Neuronal stem cell (in vitro differentiated cells): ENCODE measurements at regions not wholly inside any gene's neighbourhood (a gene's known extent, or its start where the extent isn't known, plus 50 kb on each side); places are given as distances from the start of the nearest gene placed in this dataset.

Experiments used
- DNase-seq: peaks from one replicate; pipeline ENCODE4 v3.0.0-alpha.2; 2013; ENCODE audit warnings: low spot score
- H2AFZ ChIP-seq: one replicate; pipeline ENCODE4 v1.6.1; 2013; ENCODE audit warnings: mild to moderate bottlenecking, low read length, inconsistent platforms
- H2AK5ac ChIP-seq: 2 replicates; pipeline ENCODE4 v1.6.1; 2013; ENCODE audit warnings: low read depth, mild to moderate bottlenecking, inconsistent platforms, low read length, moderate library complexity, mixed read lengths
- H2BK120ac ChIP-seq: 2 replicates; pipeline ENCODE4 v1.6.1; 2013; ENCODE audit warnings: low read depth, mild to moderate bottlenecking, inconsistent platforms, low read length, moderate library complexity, mixed read lengths
- H2BK12ac ChIP-seq: one replicate; pipeline ENCODE4 v1.6.1; 2013; ENCODE audit warnings: low read length, inconsistent platforms
- H2BK15ac ChIP-seq: 2 replicates; pipeline ENCODE4 v1.6.1; 2013; ENCODE audit warnings: mild to moderate bottlenecking, low read length, inconsistent platforms, mixed read lengths
- H2BK5ac ChIP-seq: one replicate; pipeline ENCODE4 v1.6.1; 2013; ENCODE audit warnings: inconsistent platforms, mild to moderate bottlenecking, low read length, moderate library complexity
- H3K14ac ChIP-seq: one replicate; pipeline ENCODE4 v1.6.1; 2013; ENCODE audit warnings: low read length, inconsistent platforms
- H3K18ac ChIP-seq: 2 replicates; pipeline ENCODE4 v1.6.1; 2013; ENCODE audit warnings: low read length, inconsistent platforms
- H3K23ac ChIP-seq: 2 replicates; pipeline ENCODE4 v1.6.1; 2013; ENCODE audit warnings: low read depth, mild to moderate bottlenecking, mixed read lengths, low read length, inconsistent platforms; ENCODE audit not compliant: poor library complexity
- H3K27ac ChIP-seq: replicated peaks from 3 replicates; pipeline ENCODE4 v1.5.1; 2013; ENCODE audit warnings: low read length, inconsistent platforms
- H3K27me3 ChIP-seq, 3 experiments: 2 replicates each; pipeline ENCODE4 v1.6.1; 2013; ENCODE audit warnings: low read length in 3 of 3, mild to moderate bottlenecking in 2 of 3, inconsistent platforms in 1 of 3, low read depth in 1 of 3, mixed read lengths in 1 of 3, moderate library complexity in 1 of 3; ENCODE audit not compliant: control insufficient read depth in 3 of 3, insufficient read depth in 3 of 3
- H3K36me3 ChIP-seq, 2 donors: replicated peaks in 1 of 2; 2 replicates each; pipeline ENCODE4 v1.6.1; 2013; ENCODE audit warnings: low read length in 2 of 2; ENCODE audit not compliant: control insufficient read depth in 2 of 2, insufficient read depth in 2 of 2
- H3K4ac ChIP-seq: 2 replicates; pipeline ENCODE4 v1.6.1; 2013; ENCODE audit warnings: inconsistent platforms, mild to moderate bottlenecking, low read length, moderate library complexity
- H3K4me1 ChIP-seq, 2 donors: 1 replicate in 1 of 2; 2 replicates in 1 of 2; pipeline ENCODE4 v1.6.1; 2013; ENCODE audit warnings: low read length in 2 of 2, low read depth in 1 of 2; ENCODE audit not compliant: control insufficient read depth in 2 of 2, insufficient read depth in 1 of 2
- H3K4me2 ChIP-seq: one replicate; pipeline ENCODE4 v1.6.1; 2013; ENCODE audit warnings: mild to moderate bottlenecking, low read length, inconsistent platforms; ENCODE audit not compliant: insufficient read depth, poor library complexity, severe bottlenecking
- H3K4me3 ChIP-seq, 2 donors: 2 replicates each; pipeline ENCODE4 v1.5.1; 2013; ENCODE audit warnings: low read length in 2 of 2, mild to moderate bottlenecking in 2 of 2, inconsistent platforms in 1 of 2, moderate library complexity in 1 of 2
- H3K79me1 ChIP-seq: one replicate; pipeline ENCODE4 v1.6.1; 2013; ENCODE audit warnings: low read depth, mild to moderate bottlenecking, inconsistent platforms, low read length, moderate library complexity
- H3K9ac ChIP-seq: one replicate; pipeline ENCODE4 v1.6.1; 2013; ENCODE audit warnings: mild to moderate bottlenecking, low read depth, low read length, inconsistent platforms; ENCODE audit not compliant: poor library complexity
- H3K9me3 ChIP-seq, 2 donors: replicated peaks in 1 of 2; 2 replicates each; pipeline versions ENCODE3 to v1.6.1; 2013; ENCODE audit warnings: low read length in 2 of 2, mild to moderate bottlenecking in 2 of 2, inconsistent platforms in 1 of 2, low read depth in 1 of 2, mixed read lengths in 1 of 2, moderate library complexity in 1 of 2; ENCODE audit not compliant: control insufficient read depth in 2 of 2, insufficient read depth in 1 of 2
- H4K8ac ChIP-seq: one replicate; pipeline ENCODE4 v1.6.1; 2013; ENCODE audit warnings: low read depth, mild to moderate bottlenecking, inconsistent platforms, low read length, moderate library complexity
- H4K91ac ChIP-seq: one replicate; pipeline ENCODE4 v1.6.1; 2013; ENCODE audit warnings: low read length, low read depth, mild to moderate bottlenecking, inconsistent platforms; ENCODE audit not compliant: poor library complexity
- WGBS, 2 donors: extraction: QIAGEN DNeasy Blood & Tissue Kit; methylation state at CpG; one replicate each; pipeline ENCODE4 v1.1.7; 2013; ENCODE audit warnings: missing lambda C conversion rate in 2 of 2, mixed read lengths in 1 of 2; ENCODE audit not compliant: insufficient read length in 2 of 2, insufficient replicate concordance in 1 of 2; ENCODE audit errors: extremely low coverage in 2 of 2; 5-methylcytosine and 5-hydroxymethylcytosine counted together

DNA sequence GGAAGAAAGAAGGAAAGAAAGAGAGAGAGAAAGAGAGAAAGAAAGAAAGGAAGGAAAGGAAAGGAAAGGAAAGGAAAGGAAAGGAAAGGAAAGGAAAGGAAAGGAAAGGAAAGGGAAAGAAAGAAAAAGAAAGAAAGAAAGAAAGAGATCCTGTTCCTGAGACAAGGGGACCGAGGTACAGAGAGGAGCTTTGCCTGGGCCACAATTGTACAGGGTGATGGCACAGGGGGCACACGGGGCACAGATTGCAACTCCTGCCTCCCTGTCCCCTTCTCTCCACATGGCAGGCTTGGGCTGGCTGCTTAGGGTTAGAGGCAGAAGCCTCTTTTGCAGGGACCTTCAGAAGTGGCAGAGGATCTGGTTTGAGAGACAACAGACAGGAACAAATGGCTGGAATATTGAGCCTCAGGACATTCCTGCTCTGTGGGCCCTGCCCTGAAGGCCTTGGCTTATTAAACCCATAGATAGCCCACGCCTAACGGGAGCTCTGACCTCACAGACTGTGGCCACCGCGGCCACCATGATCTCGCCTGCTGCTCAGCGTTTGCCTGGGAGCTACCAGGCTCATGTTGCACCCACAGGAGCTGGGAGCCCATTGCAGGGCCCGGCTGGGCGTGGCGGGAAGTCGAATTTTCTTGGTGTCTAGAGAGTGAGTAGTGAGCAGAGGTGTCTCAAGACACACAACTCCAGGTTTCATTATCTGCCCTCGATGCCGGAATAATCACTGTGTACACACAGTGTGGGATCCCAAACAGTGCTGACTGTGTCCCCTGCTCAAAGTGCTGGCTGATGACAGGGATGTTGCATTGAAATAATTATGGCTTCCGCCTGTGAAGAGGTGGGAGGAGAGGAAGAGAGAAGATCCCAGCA lies 147.9 kb upstream of the NCOR2 start:
- Histone ChIP-seq H2BK15ac (peak overlapping the region; percentile 76), H2AK5ac (no peak overlapping the region), H3K27ac (no peak overlapping the region), H3K9ac (no peak overlapping the region), H4K8ac (no peak overlapping the region), H3K18ac (peak overlapping the region; percentile 22), H3K4me2 (no peak overlapping the region), H3K23ac (no peak overlapping the region), H3K27me3 (peaks cover 0 to 14% (median 0%) of the 10 kb centered on the region in 3 experiments), H4K91ac (no peak overlapping the region), H3K4ac (no peak overlapping the region), H2BK12ac (peak overlapping the region; percentile 4), H2BK120ac (no peak overlapping the region), H3K9me3 (no peaks in the 10 kb centered on the region), H3K4me3 (no peak overlapping the region), H3K4me1 (peaks cover 21 to 25% of the 10 kb centered on the region in 2 donors), H2BK5ac (no peak overlapping the region), H2AFZ (peak overlapping the region; percentile 10), H3K36me3 (no peaks in the 10 kb centered on the region), H3K14ac (no peak overlapping the region), H3K79me1 (no peaks in the 10 kb centered on the region)
- WGBS, 2 donors, result no CpG with 5 or more reads among the region's 15 CpGs
- no peak for DNase-seq

DNA sequence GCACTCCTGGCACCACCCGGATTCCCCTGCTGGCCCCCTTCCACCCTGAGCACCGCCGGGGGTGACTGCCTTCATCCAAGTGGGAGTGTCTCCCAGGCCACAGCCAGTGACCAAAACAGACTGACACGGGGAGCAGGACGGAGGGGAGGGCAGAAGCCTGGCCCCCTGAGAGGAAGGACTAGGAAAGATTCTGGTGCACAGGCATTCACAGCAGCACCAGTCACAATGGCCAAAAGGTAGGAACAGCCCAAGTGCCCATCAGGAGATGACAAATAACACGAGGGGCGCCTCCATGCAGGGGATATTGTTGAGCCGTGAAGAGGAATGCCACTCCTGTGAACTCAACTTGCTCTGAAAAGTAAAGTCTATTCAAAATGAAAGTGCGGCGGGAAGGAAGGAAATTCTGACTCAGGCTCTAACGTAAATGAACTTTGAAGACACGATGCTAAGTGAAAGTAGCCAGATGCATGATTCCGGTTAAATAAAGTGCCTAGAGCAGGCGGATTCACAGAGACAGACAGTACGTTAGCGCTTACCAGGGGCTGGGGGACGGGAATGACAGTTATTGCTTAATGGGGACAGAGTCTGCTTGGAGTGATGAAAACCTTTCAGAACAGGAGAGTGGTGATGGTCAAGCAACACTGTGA lies 146.1 kb upstream of the NCOR2 start:
- H3K14ac ChIP-seq, result peak overlapping the region; percentile 0
- peaks cover 20 to 21% of the 10 kb centered on the region in 2 donors for H3K4me1 ChIP-seq
- no peaks in the 10 kb centered on the region for H3K36me3 ChIP-seq
- no peak overlapping the region for H3K4me2 ChIP-seq
- H2AFZ ChIP-seq, result peak overlapping the region; percentile 77
- no peak overlapping the region for H4K91ac ChIP-seq
- H3K27me3 ChIP-seq, result peaks cover 0 to 12% (median 0%) of the 10 kb centered on the region in 3 experiments
- no peak overlapping the region for H2BK15ac ChIP-seq
- peak overlapping the region; percentile 60 for H3K9ac ChIP-seq
- H2BK12ac ChIP-seq, result no peak overlapping the region
- no peak overlapping the region for H3K23ac ChIP-seq
- no peaks in the 10 kb centered on the region for H3K9me3 ChIP-seq
- no peak overlapping the region for H4K8ac ChIP-seq
- H3K18ac ChIP-seq, result peak overlapping the region; percentile 76
- H3K79me1 ChIP-seq, result no peaks in the 10 kb centered on the region
- no peak overlapping the region for H2BK5ac ChIP-seq
- peak overlapping the region in 1 of 2 donors; percentile 19 for H3K4me3 ChIP-seq
- WGBS, 2 donors, result no CpG with 5 or more reads among the region's 17 CpGs
- H2AK5ac ChIP-seq, result peak overlapping the region; percentile 30
- no peak overlapping the region for H3K4ac ChIP-seq
- H3K27ac ChIP-seq, result peak overlapping the region; percentile 16
- DNase-seq, result no peak
- no peak overlapping the region for H2BK120ac ChIP-seq

DNA sequence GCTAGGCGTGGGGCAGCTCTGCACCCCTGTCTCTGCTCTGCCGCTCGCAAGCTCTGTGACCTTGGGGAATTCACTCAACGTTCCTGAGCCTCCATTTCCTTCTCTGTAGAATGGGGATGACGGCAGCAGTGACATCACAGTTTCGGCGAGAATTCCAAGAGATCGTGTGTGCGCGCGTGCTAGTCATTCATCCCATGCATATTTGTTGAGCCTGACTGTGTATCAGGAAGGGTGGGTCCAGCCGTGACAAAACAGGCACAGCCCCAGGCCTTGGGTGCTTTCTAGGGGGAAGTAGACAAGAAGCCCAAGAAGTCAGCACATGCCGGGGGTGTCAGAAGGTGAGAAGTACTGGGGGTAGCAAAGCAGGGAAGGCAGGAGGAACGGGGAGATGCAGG lies 145.6 kb upstream of the NCOR2 start:
- Histone ChIP-seq H3K27ac (no peak overlapping the region), H2AFZ (peak overlapping the region; percentile 77), H3K27me3 (peaks cover 0 to 12% (median 0%) of the 10 kb centered on the region in 3 experiments), H2BK12ac (peak overlapping the region; percentile 1), H3K18ac (peak overlapping the region; percentile 76), H2BK5ac (no peak overlapping the region), H3K23ac (no peak overlapping the region), H3K79me1 (no peaks in the 10 kb centered on the region), H3K9ac (peak overlapping the region; percentile 60), H3K4me3 (no peak overlapping the region), H2BK120ac (no peak overlapping the region), H3K14ac (peak overlapping the region; percentile 0), H4K8ac (no peak overlapping the region), H3K4me2 (no peak overlapping the region), H3K4ac (no peak overlapping the region), H3K36me3 (no peaks in the 10 kb centered on the region), H2BK15ac (no peak overlapping the region), H4K91ac (no peak overlapping the region), H3K4me1 (peaks cover 20 to 21% of the 10 kb centered on the region in 2 donors), H2AK5ac (peak overlapping the region; percentile 61), H3K9me3 (no peaks in the 10 kb centered on the region)
- DNase-seq, result no peak
- no CpG with 5 or more reads among the region's 14 CpGs for WGBS, 2 donors

- peaks cover 3 to 7% of the 10 kb centered on the region in 2 donors for H3K9me3 ChIP-seq
- no peak overlapping the region for H3K4me2 ChIP-seq
- no peak overlapping the region for H2BK120ac ChIP-seq
- peaks cover 20 to 21% of the 10 kb centered on the region in 2 donors for H3K4me1 ChIP-seq
- H2BK15ac ChIP-seq, result no peak overlapping the region
- H3K9ac ChIP-seq, result no peak overlapping the region
- no peak for DNase-seq
- no peak overlapping the region for H3K14ac ChIP-seq
- H3K36me3 ChIP-seq, result no peaks in the 10 kb centered on the region
- H3K27ac ChIP-seq, result no peak overlapping the region
- no peak overlapping the region for H3K18ac ChIP-seq
- whole genome bisulfite sequencing, 2 donors, result no CpG with 5 or more reads among the region's 11 CpGs
- no peak overlapping the region for H2BK5ac ChIP-seq
- H2AFZ ChIP-seq, result peak overlapping the region; percentile 13
- no peak overlapping the region for H2AK5ac ChIP-seq
- no peak overlapping the region for H2BK12ac ChIP-seq
- no peaks in the 10 kb centered on the region for H3K79me1 ChIP-seq
- H3K4me3 ChIP-seq, result no peak overlapping the region
- H3K23ac ChIP-seq, result peak overlapping the region; percentile 60
- no peak overlapping the region for H4K8ac ChIP-seq
- peaks cover 0 to 15% (median 0%) of the 10 kb centered on the region in 3 experiments for H3K27me3 ChIP-seq
- no peak overlapping the region for H4K91ac ChIP-seq
- H3K4ac ChIP-seq, result no peak overlapping the region
Observed at GRCh38 chr12:124711344-124711743, 143.9 kb upstream of the NCOR2 start.
